HG03521 (cell line): ENCODE measurements at regions not wholly inside any gene's neighbourhood (a gene's known extent, or its start where the extent isn't known, plus 50 kb on each side); places are given as distances from the start of the nearest gene placed in this dataset.
A peak's percentile ranks its signal among the peaks of the same experiment; 100 is the strongest.

Source experiments
- ATAC-seq: cut with Tn5 transposase; IDR thresholded peaks from one replicate; pipeline ENCODE4 v1.9.1; 2021; ENCODE audit warnings: mild to moderate bottlenecking, moderate library complexity; ENCODE audit not compliant: unreplicated experiment

DNA sequence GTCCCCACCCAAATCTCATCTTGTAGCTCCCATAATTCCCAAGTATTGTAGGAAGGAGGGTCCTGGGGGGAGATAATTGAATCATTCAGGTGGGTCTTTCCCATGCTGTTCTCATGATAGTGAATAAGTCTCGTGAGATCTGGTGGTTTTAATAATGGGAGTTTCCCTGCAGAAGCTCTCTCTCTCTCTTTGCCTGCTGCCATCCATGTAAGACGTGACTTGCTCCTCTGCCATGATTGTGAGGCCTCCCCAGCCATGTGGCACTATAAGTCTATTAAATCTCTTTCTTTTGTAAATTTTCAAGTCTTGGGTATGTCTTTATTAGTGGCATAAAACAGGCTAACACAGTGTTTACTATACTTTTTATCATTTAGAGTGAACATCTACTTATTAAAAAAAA is 338.8 kb downstream of the ANKRD7 start:
- no peak for ATAC-seq

GRCh38 chr7:118572604-118573003 is 348.1 kb downstream of the ANKRD7 start:
- no peak for ATAC-seq

- ATAC-seq, result no peak
Measured at GRCh38 chr7:118573085-118573484, 348.6 kb downstream of the ANKRD7 start.

DNA sequence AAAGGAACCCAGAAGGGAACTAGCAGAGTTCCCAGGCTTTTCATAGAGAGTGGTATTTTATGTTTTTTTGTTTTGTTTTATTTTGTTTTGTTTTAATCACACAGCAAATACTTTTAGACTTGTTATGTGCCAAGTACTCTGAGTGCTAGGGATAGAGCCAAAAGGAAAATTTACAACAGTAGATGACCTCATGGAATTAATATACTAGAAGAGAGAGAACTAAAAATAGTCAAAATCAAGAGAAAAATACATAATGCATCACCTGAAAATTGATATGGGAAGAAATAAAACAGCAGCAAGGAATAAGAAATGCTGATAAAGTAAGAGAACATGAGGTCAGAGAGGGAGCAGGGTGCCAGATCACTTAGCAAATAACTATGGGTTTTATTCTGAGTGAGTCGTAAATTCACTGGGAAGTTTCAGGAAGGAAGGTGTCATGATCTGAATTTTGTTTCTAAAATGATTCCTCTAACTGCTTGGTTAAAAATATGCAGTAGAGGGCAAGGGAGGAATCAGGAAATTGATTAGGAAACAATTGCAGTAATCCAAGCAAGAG is 351.0 kb downstream of the ANKRD7 start:
- ATAC-seq, result no peak

- no peak for ATAC-seq
Measured at GRCh38 chr7:118580743-118581382, 356.4 kb downstream of the ANKRD7 start.

DNA sequence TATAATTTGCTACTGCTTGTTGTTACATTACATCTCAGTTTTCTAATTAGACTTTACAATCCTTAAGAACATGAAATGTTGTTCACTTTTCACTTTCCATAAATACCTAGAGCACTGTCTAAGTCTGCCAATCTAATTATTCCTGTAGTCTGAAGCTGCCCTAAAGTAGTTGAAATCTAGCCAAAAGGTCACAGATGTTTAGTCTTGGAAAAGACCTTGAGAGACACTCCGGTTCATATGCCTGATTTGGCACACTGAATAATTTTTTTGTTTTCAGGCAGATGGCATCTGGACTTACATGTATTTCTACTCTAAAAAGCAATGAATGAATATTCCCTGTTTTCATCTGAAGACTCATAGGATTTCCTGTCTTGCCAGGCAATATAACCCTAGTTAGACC is 359.1 kb downstream of the ANKRD7 start:
- ATAC-seq, result no peak

DNA sequence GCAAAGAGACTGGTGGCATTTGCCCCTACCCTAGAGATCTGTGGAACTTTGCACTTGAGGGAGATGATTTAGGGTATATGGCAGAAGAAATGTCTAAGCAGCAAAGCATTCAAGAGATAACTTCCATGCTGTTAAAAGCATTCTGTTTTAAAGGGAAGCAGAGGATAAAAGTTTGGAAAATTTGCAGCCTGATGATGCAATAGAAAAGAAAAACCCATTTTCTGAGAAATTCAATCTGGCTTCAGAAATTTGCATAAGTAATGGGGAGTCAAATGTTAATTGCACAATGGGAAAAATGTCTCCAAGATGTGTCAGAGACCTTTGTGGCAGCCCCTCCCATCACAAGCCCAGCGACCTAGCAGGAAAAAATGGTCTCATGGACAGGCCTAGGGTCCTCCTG is 361.7 kb downstream of the ANKRD7 start:
- ATAC-seq, result no peak

GRCh38 chr7:118590107-118590506 is 365.6 kb downstream of the ANKRD7 start:
- peak; percentile 86 for ATAC-seq

- ATAC-seq, result no peak
Measured at GRCh38 chr7:118602090-118602489, 377.6 kb downstream of the ANKRD7 start.

DNA sequence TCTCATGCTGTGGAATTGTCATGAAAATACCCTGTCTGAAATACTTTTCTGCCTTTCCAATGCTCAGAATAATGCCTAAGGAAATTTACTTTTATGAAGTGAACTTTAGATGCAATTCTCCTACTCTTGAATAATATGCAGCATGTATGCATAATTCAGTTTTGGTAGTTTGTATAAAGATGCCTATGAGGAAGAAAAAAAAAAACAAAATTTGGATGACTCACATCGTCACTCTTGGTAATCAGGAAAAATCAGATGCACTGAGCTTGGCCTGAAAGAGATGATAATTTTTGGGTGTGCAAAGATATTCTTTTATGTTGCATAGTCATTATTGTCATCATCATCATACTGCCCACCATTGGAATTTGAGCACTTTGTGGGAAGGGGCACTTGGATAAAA is 382.1 kb downstream of the ANKRD7 start:
- no peak for ATAC-seq

- no peak for ATAC-seq
Measured at GRCh38 chr7:118609207-118609606, 384.7 kb downstream of the ANKRD7 start.

GRCh38 chr7:118615681-118616080 is 391.2 kb downstream of the ANKRD7 start:
- no peak for ATAC-seq

GRCh38 chr7:118621810-118622360 is 397.4 kb downstream of the ANKRD7 start:
- no peak for ATAC-seq

DNA sequence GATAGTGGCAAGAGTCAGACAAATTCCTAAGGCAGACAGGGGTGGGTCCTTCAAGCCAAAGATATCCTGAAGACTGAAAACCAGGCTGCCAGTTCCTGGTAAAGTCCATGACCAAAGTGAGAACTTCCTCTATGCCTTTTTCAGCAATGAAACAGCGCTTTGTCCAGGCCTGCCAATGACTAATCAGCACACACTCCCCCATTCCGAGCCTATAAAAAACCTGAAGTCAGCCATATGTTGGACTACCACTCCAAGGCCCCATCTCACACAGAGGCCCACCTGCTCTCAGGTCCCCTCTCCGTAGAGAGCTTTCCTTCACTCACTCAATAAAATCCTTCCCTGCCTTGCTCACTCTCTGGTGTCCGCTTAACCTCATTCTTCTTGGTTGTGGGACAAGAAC is 402.2 kb downstream of the ANKRD7 start:
- ATAC-seq, result no peak

DNA sequence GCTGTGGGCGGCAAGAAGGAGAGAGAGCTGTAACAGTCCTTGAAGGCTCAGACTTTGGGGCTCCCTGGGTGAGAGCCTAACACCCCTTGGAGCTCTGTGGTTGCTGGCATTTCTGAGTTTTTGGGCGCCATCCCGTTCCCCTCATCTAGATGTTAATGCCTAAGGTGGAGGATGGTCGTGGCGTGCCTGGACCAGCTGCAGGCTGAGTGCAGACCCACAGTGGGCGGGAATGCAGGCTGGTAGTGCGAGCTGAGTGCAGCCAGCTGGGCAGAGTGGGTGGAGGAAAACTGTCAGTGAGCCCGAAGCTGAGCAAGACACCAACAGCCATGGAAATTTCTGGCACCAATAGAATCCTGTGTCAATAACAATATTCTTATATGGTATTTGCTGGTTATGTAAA is 403.0 kb downstream of the ANKRD7 start:
- ATAC-seq, result no peak

DNA sequence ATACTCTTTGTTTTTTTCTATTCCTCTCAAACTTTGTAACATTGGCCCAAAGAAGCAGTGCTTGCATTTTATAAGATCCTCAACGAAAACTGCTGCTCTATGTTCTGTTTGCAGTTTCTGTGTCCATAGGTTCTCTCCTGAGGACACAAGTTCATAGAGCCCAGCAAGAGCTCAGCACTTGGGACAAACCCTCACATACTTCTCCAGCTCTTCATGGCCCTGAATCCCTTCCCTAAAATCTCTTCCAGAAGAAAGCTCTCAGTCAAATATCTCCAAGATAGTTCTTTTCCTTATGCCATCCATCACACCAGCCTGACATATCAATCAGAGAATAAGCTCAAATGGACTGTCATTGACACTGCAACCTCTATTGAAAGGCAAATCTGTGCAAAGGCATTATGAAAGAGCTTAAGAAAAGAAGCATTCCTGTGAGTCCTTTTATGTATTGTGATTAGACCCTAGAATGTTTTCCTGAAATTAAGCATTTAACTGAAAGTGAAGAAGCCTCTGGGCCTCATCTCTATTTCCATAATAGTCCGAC is 405.5 kb downstream of the ANKRD7 start:
- ATAC-seq, result no peak

- no peak for ATAC-seq
Measured at GRCh38 chr7:118642396-118642795, 417.9 kb downstream of the ANKRD7 start.

GRCh38 chr7:118644346-118644745 is 419.8 kb downstream of the ANKRD7 start:
- ATAC-seq, result no peak

- no peak for ATAC-seq
Measured at GRCh38 chr7:118648002-118648401, 423.5 kb downstream of the ANKRD7 start.

- ATAC-seq, result peak; percentile 89
Measured at GRCh38 chr7:118657391-118658005, 433.0 kb downstream of the ANKRD7 start.

- ATAC-seq, result no peak
Measured at GRCh38 chr7:118662266-118662665, 437.8 kb downstream of the ANKRD7 start.

DNA sequence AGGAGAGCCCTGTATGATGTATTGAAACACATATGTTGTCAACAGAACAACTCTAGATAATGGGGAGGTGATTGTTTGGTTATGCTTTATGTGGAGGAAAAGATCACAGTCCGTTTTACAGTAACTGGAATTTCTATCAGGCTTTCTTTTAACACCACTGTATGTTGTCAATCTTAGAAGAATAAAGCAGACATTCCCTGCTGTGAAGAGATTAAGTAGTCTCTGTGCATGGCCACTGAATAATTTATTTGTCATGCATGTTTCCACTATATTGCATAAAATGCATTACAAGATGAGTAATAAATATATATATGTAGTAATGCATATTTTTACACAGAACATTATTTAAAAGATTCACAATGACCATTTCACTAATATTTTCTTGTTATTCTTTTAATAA is 440.0 kb downstream of the ANKRD7 start:
- ATAC-seq, result no peak
